Pancreas (tissue), 10 donors: ENCODE measurements at regions not wholly inside any gene's neighbourhood (a gene's known extent, or its start where the extent isn't known, plus 50 kb on each side); places are given as distances from the start of the nearest gene placed in this dataset.

Experiments
- ATAC-seq, 4 donors: fragments of 200-7000 bp; cut with Tn5 transposase; one replicate each; pipeline versions ENCODE4 v1.8.0 to v1.9.1; 2020; ENCODE audit warnings: mild to moderate bottlenecking in 4 of 4, moderate library complexity in 4 of 4
- DNase-seq, 6 donors: peaks; one replicate each; pipeline ENCODE4 v3.0.0-alpha.2; 2020
- FAIRE-seq: peaks from 2 replicates; lab custom pipeline; 2012; peaks lifted over from hg19 to GRCh38; lab: Jason Lieb, UNC
- H3K27ac ChIP-seq, 4 donors: fragments of 200-600 bp; sonication (generic); 1 replicate in 3 of 4; 2 replicates in 1 of 4; pipeline versions ENCODE4 v1.5.0 to v1.8.0; 2020
- H3K27me3 ChIP-seq, 4 donors: fragments of 200-600 bp; one replicate each; pipeline ENCODE4 v1.8.0; 2021
- H3K36me3 ChIP-seq, 3 donors: fragments of 200-600 bp; sonication (generic) in 1 of 3; one replicate each; pipeline versions ENCODE4 v1.5.0 to v1.8.0; 2020 to 2021
- H3K4me1 ChIP-seq, 3 donors: fragments of 200-600 bp; one replicate each; pipeline ENCODE4 v1.8.0; 2021
- H3K4me3 ChIP-seq, 4 donors: fragments of 200-600 bp; sonication (generic) in 2 of 4; one replicate each; pipeline versions ENCODE4 v1.5.0 to v1.8.0; 2020 to 2021
- H3K9me3 ChIP-seq, 4 donors: fragments of 200-600 bp; one replicate each; pipeline ENCODE4 v1.8.0; 2021
- WGBS, 2 donors: extraction: QIAGEN DNeasy Blood & Tissue Kit; methylation state at CpG; one replicate each; pipeline ENCODE4 v1.1.7; 2013; 5-methylcytosine and 5-hydroxymethylcytosine counted together
- intact Hi-C, 3 donors: fragments of 100-400 bp; cut with DNase I; formaldehyde crosslinking; loops; one replicate each; pipeline versions ENCODE4 v1.11.1 to v1.14.2; 2022
- TF ChIP-seq, protein P1 (sequence below), 4 donors: fragments of 200-600 bp; sonication (generic) in 3 of 4; IDR thresholded peaks; one replicate each; pipeline versions ENCODE4 v1.5.0 to v1.8.0; 2021; ENCODE audit warnings: antibody characterized with exemption in 4 of 4
- donor health status: healthy with polysubstance abuse.
- donor health status: DM: no; HTN: no; CAD: no; lungs with moderate emphysema.
- donor health status: DM: no; HTN: no; CAD: no.
- donor health status: control.
- donor health status: control.
- donor health status: Bipolar disorder and iron deficiency.
- donor health status: DM: yes; HTN: yes; CAD: no.
- donor health status: DM: no; HTN: no; CAD: no.
- donor health status: DM: no; HTN: no; CAD: no.
- donor health status: DM: yes; HTN: yes; CAD: no.

GRCh38 chr3:163779396-163780344, 1298.6 kb downstream of the SI start:
- Histone ChIP-seq H3K9me3 (no peaks in the 10 kb centered on the region), H3K4me3 (no peak overlapping the region), H3K4me1 (no peaks in the 10 kb centered on the region), H3K36me3 (no peaks in the 10 kb centered on the region), H3K27me3 (no peaks in the 10 kb centered on the region), H3K27ac (no peak overlapping the region)
- ATAC-seq, result no peak
- DNase-seq, result no peak
- no peak for FAIRE-seq
- intact Hi-C loops, result no loop called here
- 25 to 28% methylated on average over 13 of the region's 13 CpGs for WGBS, 2 donors
- TF ChIP-seq, protein P1, sequence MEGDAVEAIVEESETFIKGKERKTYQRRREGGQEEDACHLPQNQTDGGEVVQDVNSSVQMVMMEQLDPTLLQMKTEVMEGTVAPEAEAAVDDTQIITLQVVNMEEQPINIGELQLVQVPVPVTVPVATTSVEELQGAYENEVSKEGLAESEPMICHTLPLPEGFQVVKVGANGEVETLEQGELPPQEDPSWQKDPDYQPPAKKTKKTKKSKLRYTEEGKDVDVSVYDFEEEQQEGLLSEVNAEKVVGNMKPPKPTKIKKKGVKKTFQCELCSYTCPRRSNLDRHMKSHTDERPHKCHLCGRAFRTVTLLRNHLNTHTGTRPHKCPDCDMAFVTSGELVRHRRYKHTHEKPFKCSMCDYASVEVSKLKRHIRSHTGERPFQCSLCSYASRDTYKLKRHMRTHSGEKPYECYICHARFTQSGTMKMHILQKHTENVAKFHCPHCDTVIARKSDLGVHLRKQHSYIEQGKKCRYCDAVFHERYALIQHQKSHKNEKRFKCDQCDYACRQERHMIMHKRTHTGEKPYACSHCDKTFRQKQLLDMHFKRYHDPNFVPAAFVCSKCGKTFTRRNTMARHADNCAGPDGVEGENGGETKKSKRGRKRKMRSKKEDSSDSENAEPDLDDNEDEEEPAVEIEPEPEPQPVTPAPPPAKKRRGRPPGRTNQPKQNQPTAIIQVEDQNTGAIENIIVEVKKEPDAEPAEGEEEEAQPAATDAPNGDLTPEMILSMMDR (IDR thresholded peaks at IDR 0.05), result no peak

DNA sequence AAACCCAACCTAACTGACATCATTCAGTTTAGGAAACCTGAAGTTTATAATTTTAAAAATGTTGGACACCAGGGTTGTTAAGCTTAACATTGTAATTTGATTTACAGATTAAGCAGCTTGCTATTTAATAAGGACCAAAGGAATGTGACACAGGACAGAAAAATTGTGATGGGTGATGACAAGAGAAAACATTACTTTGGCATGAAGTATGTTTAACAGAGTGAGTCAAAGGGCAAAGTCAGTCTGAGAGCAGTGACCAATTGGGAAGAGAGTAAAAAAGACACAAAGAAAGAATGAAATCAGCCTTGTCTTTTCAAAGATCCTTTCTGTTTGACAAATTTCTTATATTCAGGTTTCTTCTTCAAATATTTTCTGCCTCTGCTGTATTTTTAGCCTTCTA, 1301.6 kb downstream of the SI start:
- DNase-seq, result no peak
- no peak overlapping the region for H3K4me3 ChIP-seq
- ATAC-seq, result no peak
- no peaks in the 10 kb centered on the region for H3K36me3 ChIP-seq
- no peak overlapping the region for H3K27ac ChIP-seq
- no peaks in the 10 kb centered on the region for H3K9me3 ChIP-seq
- intact Hi-C loops, result no loop called here
- no peak for FAIRE-seq
- no peaks in the 10 kb centered on the region for H3K4me1 ChIP-seq
- no peaks in the 10 kb centered on the region for H3K27me3 ChIP-seq
- TF ChIP-seq, protein P1 (IDR thresholded peaks at IDR 0.05), result no peak

GRCh38 chr3:163773136-163773535, 1305.2 kb downstream of the SI start:
- no peak overlapping the region for H3K4me3 ChIP-seq
- no peak overlapping the region for H3K27ac ChIP-seq
- no peak for FAIRE-seq
- no peaks in the 10 kb centered on the region for H3K4me1 ChIP-seq
- DNase-seq, result no peak
- H3K27me3 ChIP-seq, result no peaks in the 10 kb centered on the region
- H3K36me3 ChIP-seq, result no peaks in the 10 kb centered on the region
- H3K9me3 ChIP-seq, result no peaks in the 10 kb centered on the region
- TF ChIP-seq, protein P1 (IDR thresholded peaks at IDR 0.05), result no peak
- no peak for ATAC-seq
- intact Hi-C loops, result no loop called here

GRCh38 chr3:163768048-163768447, 1310.2 kb downstream of the SI start:
- DNase-seq, result no peak
- H3K4me1 ChIP-seq, result no peaks in the 10 kb centered on the region
- TF ChIP-seq, protein P1 (IDR thresholded peaks at IDR 0.05), result no peak
- no peak overlapping the region for H3K27ac ChIP-seq
- ATAC-seq, result peak in 1 of 4 donors; percentile 56
- H3K27me3 ChIP-seq, result no peaks in the 10 kb centered on the region
- no peaks in the 10 kb centered on the region for H3K36me3 ChIP-seq
- no peak overlapping the region for H3K4me3 ChIP-seq
- no peaks in the 10 kb centered on the region for H3K9me3 ChIP-seq
- intact Hi-C loops, result no loop called here
- FAIRE-seq, result no peak

DNA sequence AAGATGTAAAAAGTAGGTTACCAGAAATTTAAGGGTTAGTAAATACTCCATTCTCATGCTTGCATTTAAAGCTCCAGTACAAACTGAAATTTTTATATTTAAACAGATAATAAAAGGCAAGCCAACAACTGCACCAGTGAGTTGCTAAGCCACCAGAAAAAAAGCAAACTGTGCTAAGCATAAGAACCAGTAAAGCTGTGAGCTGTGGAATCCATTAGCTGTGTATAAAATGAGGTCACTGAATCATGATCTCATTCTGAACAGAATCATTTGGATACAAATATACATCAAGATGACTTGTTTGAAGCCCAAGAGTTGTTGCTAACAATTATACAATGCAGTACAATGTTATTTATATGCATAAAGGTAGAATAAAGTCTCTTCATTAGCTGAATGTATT, 1312.2 kb downstream of the SI start:
- TF ChIP-seq, protein P1 (IDR thresholded peaks at IDR 0.05), result no peak
- no peak overlapping the region for H3K4me3 ChIP-seq
- intact Hi-C loops, result no loop called here
- no peaks in the 10 kb centered on the region for H3K4me1 ChIP-seq
- H3K9me3 ChIP-seq, result no peaks in the 10 kb centered on the region
- H3K27ac ChIP-seq, result no peak overlapping the region
- ATAC-seq (peak in 1 of 4 donors; percentile 83), DNase-seq (no peak), FAIRE-seq (no peak)
- no peaks in the 10 kb centered on the region for H3K27me3 ChIP-seq
- no peaks in the 10 kb centered on the region for H3K36me3 ChIP-seq
